GM19193 (cell line): ENCODE measurements at regions not wholly inside any gene's neighbourhood (a gene's known extent, or its start where the extent isn't known, plus 50 kb on each side); places are given as distances from the start of the nearest gene placed in this dataset.

Experiments used
- POLR2A ChIP-seq: IDR thresholded peaks from 4 replicates; pipeline ENCODE4 v1.6.1; 2011; ENCODE audit not compliant: insufficient read depth, insufficient read length; ENCODE audit errors: extremely low read depth

- TF ChIP-seq POLR2A, result no peak
Observed at GRCh38 chr1:25031601-25031965, 101.5 kb upstream of the RUNX3 start.

GRCh38 chr1:25030674-25031589, 100.9 kb upstream of the RUNX3 start:
- TF ChIP-seq POLR2A, result no peak

DNA sequence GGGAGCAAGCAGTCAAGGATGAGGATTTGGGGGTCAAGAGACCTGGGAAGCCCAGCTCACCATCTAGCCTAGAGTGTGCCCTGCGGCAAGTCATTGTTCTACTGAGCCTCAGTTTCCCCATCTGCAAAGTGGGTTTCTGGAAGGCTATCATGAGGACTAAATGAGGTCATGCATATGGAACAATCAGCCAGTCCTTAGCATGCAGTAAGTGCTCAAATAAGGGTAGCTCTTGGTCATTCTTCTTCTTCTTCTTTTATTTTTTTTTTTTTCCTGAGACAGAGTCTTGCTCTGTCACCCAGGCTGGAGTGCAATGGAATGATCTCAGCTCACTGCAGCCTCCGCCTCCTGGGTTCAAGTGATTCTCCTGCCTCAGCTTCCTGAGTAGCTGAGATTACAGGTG, 99.9 kb upstream of the RUNX3 start:
- peak; percentile 0 for TF ChIP-seq POLR2A

GRCh38 chr1:25028907-25029599, 99.0 kb upstream of the RUNX3 start:
- no peak for TF ChIP-seq POLR2A

DNA sequence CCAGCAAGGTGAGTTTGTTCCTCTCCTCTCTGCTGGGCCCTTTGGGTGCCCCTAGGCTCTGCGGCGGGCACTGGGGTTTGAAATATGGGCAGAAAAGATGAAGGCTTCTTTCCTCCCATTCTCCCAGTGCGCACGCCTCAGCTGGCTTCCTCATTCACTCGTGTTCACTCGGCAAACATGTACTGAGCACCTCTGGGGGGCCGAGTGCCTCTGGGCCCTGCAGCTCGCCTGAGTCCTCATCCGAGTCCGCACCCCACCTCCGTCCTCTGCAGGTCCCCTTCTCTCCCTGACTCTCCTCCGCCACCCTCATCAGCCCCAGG, 98.5 kb upstream of the RUNX3 start:
- peak; percentile 58 for TF ChIP-seq POLR2A

GRCh38 chr1:25027822-25028586, 97.9 kb upstream of the RUNX3 start:
- TF ChIP-seq POLR2A, result no peak

DNA sequence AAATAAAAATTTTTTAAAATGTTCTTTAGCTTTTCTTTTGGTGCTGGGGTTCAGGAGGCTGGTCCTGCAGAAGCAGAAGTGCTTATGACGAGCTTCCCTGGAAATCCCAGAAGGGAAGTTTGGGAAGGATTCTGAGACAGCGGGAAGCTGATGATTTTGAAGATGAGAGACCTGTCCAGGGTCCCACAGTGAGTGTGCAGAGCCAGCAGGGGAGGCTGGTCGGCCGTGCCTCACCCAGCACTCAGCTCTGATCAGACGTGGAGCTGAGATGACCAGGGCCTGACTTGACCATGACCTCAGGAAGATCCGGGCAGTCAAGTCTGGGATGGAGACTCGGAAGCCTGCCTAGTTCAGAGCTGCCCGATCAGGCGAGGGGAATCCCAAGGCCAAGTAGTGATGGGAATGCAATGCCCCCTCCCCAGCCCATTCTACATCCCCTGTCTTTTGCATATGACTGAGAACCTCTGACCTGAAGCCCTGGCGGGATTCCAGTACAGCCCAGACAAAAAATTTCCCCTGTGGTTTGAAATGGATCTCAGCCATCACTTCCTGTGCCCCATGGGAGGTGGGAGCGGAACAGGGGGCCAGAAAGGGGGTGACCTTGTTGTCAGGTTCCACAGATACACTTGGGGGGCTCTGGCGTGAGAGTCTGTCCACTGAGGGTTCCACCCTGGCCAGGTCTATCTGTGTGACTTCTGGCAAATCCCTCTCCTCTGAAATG, 96.8 kb upstream of the RUNX3 start:
- TF ChIP-seq POLR2A, result no peak

DNA sequence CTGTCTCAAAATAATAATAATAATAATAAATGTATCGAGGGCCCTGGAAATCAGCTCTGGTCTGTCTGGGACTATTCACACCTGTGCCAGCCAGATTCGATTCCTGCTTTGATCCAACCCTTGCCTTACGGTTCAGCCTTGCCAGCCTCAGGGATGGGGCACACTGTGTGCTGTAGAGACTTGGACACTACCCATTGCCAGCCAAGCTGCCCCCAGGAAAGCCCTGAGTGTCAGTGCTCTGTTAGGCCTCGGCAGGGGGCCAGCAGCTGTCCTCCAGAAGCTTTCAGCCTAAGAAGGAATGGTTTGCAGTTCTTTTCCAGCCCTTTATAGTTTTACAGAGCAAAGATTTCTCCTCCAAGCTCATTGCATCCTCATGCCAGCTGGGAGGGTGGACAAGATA, 96.2 kb upstream of the RUNX3 start:
- no peak for TF ChIP-seq POLR2A

- no peak for TF ChIP-seq POLR2A
Observed at GRCh38 chr1:25024615-25025350, 94.7 kb upstream of the RUNX3 start.

DNA sequence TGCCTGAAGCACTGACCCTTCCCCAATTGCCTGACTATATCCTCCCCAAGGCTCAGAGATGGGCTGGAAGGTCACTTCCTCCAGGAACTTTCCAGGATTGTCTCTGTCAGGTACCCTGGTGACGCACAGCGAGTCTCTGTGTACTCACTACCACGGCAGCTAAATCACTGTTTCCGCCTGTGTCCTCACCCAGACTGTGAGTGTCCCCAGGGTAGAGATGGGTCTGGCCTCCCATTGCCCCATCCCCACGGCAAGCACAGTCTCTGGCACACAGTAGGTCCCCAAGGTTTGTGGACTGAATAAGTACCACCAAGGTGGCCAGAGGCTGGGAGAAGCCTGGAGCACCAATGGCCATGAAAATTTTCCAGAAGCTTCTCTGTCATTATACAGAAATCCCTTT, 93.8 kb upstream of the RUNX3 start:
- no peak for TF ChIP-seq POLR2A

- TF ChIP-seq POLR2A, result no peak
Observed at GRCh38 chr1:25023190-25023578, 93.1 kb upstream of the RUNX3 start.

GRCh38 chr1:25022361-25023189, 92.5 kb upstream of the RUNX3 start:
- peak; percentile 74 for TF ChIP-seq POLR2A

- no peak for TF ChIP-seq POLR2A
Observed at GRCh38 chr1:25021591-25022215, 91.6 kb upstream of the RUNX3 start.
